Naive thymus-derived CD8-positive, alpha-beta T cell (primary cell): ENCODE measurements at regions not wholly inside any gene's neighbourhood (a gene's known extent, or its start where the extent isn't known, plus 50 kb on each side); places are given as distances from the start of the nearest gene placed in this dataset. TPM values are rescaled to one million over a fixed set of nuclear protein-coding genes. Genes with fewer than 3 reads are reported as not detected.

Source experiments
- ATAC-seq, 2 donors: fragments of 150-1000 bp; cut with Tn5 transposase in 1 of 2; sonication (Bioruptor Pico), chemical (Tn5 transposase) in 1 of 2; 1 replicate in 1 of 2; 2 replicates in 1 of 2; pipeline ENCODE4 v1.10.0; 2021; ENCODE audit warnings: mild to moderate bottlenecking in 2 of 2, moderate library complexity in 2 of 2
- POLR2A ChIA-PET: fragments of 350-600 bp; sonication (Branson Sonifier 250); formaldehyde crosslinking; loops from one replicate; lab custom pipeline; 2021; ENCODE audit warnings: antibody characterized with exemption; lab: Charles Lee
- DNase-seq, 10 donors: peaks; one replicate each; pipeline versions ENCODE4 v3.0.0 to v3.0.0-alpha.2; 2020 to 2022
- H3K27ac Mint-ChIP-seq, 10 donors: one replicate each; pipeline ENCODE4 v1.8.0; 2020 to 2022; ENCODE audit warnings: mild to moderate bottlenecking in 10 of 10, mixed read lengths in 10 of 10, moderate library complexity in 4 of 10, inconsistent platforms in 1 of 10
- H3K27me3 Mint-ChIP-seq, 5 donors: one replicate each; pipeline ENCODE4 v1.8.0; 2021 to 2022; ENCODE audit warnings: mixed read lengths in 5 of 5
- H3K36me3 Mint-ChIP-seq, 3 donors: one replicate each; pipeline ENCODE4 v1.8.0; 2020 to 2022; ENCODE audit warnings: mixed read lengths in 3 of 3, mild to moderate bottlenecking in 2 of 3, inconsistent platforms in 1 of 3
- H3K4me1 Mint-ChIP-seq, 4 donors: one replicate each; pipeline ENCODE4 v1.8.0; 2021 to 2022; ENCODE audit warnings: mixed read lengths in 4 of 4
- H3K4me3 Mint-ChIP-seq, 10 donors: one replicate each; pipeline ENCODE4 v1.8.0; 2020 to 2022; ENCODE audit warnings: mild to moderate bottlenecking in 10 of 10, mixed read lengths in 10 of 10, moderate library complexity in 6 of 10, inconsistent platforms in 1 of 10
- H3K9me3 Mint-ChIP-seq, 9 donors: one replicate each; pipeline ENCODE4 v1.8.0; 2020 to 2022; ENCODE audit warnings: mixed read lengths in 9 of 9, mild to moderate bottlenecking in 3 of 9, inconsistent platforms in 1 of 9, moderate library complexity in 1 of 9
- microRNA-seq: library from miRNA; unstranded; fragments of <30 nt; microRNA quantifications from one replicate; pipeline ENCODE4 v1.2.0, GENCODE V29; 2022; ENCODE audit warnings: borderline microRNAs expressed

DNA sequence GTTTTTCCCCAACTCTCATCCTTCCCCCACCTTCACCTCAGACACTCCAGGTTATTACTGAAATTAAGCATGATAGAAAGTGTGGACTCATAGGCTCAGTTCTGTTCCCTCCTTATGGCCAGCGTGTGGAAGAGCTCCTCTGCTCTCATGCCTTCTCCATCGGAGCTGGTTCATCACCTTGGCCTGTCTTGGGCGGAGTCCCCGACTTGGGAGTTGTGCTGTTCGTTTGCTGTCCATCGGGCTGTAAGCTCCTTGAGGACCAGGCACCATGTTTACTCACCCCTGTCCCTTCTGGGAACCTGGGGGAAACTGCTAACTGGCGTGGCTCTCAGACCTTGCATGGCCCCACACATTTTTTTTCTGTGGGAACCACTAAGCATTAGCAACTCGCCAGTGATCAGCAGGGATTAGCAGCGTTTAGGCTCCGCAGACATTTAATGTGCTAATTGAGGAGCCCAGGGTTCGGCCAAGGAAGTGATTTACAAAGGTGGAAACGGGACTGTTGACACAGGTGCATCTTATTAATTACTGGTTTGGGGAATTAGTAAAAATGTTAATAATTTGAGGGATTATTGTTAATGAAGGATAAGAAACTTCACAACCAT is 123.8 kb downstream of the TM9SF2 start:
- DNase-seq: no peak
- ATAC-seq: no peak

DNA sequence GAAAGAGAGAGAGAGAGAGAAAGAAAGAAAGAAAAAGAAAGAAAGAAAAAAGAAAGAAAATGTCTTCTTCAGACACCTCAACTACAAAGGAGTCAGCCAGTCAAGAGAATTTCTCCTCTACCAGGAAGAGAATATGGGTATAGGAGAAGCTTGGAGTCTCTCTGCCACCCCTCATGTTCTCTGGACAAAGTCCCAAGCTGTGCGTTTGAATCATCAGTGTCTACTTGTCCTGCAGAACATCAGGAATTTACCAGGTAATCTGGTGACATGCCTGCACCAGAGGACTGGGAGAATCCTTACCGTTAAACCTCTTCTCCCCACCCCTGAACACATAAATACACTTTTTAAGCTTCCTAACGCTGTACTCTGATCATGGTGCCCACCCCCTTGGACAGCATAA is 119.5 kb downstream of the TM9SF2 start:
- Mint-ChIP-seq H3K4me3 (no peak overlapping the region), H3K4me1 (peaks cover 14 to 53% (median 22%) of the 10 kb centered on the region in 4 donors), H3K27me3 (no peaks in the 10 kb centered on the region), H3K27ac (peak overlapping the region in 2 of 10 donors; percentile 46 to 60), H3K9me3 (no peaks in the 10 kb centered on the region), H3K36me3 (peaks cover 6 to 11% (median 7%) of the 10 kb centered on the region in 3 donors)
- POLR2A ChIA-PET: no interaction called here
- ATAC-seq (no peak), DNase-seq (no peak)

More for the DNA sequence above, 123.8 kb downstream of the TM9SF2 start:
- H3K4me1 Mint-ChIP-seq: peaks cover 21 to 60% (median 28%) of the 10 kb centered on the region in 4 donors
- H3K36me3 Mint-ChIP-seq: peaks cover 6 to 14% (median 9%) of the 10 kb centered on the region in 3 donors
- H3K4me3 Mint-ChIP-seq: no peak overlapping the region
- H3K27ac Mint-ChIP-seq: no peak overlapping the region
- H3K27me3 Mint-ChIP-seq: no peaks in the 10 kb centered on the region
- POLR2A ChIA-PET: interaction anchor here (0.9 kb wide), 1 partner anchor 82 kb away, joined by 3 read pairs; no protein-coding TSS in a partner anchor
- H3K9me3 Mint-ChIP-seq: no peaks in the 10 kb centered on the region

DNA sequence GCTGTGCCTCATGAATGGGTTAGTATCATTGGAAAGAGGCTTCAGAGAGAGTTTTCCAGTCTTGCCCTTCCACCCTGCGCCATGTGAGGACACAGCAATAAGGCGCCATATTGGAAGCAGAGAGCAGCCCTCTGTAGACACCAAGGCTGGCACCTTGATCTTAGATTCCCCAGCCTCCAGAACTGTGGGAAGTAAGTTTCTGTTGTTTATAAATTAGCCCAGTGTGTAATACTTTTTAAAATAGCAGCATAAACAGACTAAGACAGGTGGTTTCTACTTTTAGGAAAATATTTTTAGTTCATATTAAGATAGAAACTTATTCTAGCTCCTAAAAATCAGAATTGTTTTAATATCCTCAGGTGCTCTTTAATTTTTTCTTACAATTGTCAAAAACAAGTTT is 117.9 kb downstream of the TM9SF2 start:
- peak overlapping the region in 1 of 10 donors; percentile 24 for H3K27ac Mint-ChIP-seq
- H3K4me1 Mint-ChIP-seq: peaks cover 16 to 48% (median 23%) of the 10 kb centered on the region in 4 donors
- peaks cover 4 to 6% (median 6%) of the 10 kb centered on the region in 3 donors for H3K36me3 Mint-ChIP-seq
- H3K9me3 Mint-ChIP-seq: no peaks in the 10 kb centered on the region
- no peak for ATAC-seq
- no peak for DNase-seq
- no peak overlapping the region for H3K4me3 Mint-ChIP-seq
- POLR2A ChIA-PET: no interaction called here
- H3K27me3 Mint-ChIP-seq: no peaks in the 10 kb centered on the region

DNA sequence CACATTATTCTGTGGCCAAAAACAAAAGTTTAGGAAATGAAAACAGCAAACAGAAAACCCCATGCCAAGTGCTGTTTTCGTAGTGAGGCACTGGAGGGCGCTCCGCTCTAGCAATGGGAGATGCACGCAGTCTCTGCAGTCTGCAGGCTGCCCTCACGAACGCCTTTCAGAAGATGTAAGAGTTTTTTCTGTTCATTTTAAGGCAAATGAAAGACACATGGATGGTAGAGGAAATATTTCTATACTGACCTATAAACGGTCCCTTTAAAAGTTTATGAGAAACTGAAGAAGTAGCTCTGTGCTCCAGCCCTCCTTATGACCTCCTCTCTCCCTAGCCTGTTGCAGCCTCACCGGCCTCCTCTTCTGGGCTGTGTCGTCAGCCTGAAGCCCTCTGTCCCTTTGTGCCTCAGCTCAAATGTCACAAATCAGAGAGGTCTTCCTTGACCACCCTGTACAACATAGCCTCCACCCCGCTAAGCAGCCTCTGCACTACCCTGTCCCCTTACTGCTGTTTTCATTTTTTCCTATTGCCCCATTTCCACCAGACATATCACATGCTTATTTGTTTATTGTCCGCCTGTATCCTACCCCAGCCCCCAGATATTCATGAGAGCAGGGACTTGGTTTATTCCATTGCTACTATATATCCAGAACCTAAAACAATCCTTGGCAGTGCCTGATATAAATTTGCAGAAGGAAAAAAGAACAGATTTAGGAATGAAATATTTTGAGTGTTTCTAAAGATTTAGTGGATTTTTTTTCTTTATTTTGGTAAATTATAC is 116.4 kb downstream of the TM9SF2 start:
- DNase-seq: peak in 1 of 10 donors; percentile 15
- Mint-ChIP-seq H3K4me1 (peaks cover 25 to 58% (median 32%) of the 10 kb centered on the region in 4 donors), H3K9me3 (no peaks in the 10 kb centered on the region), H3K4me3 (no peak overlapping the region), H3K27ac (peak overlapping the region in 4 of 10 donors; percentile 4 to 55 (median 36)), H3K27me3 (no peaks in the 10 kb centered on the region), H3K36me3 (peaks cover 4 to 6% (median 4%) of the 10 kb centered on the region in 3 donors)
- ATAC-seq: peak in 1 of 2 donors; percentile 43
- POLR2A ChIA-PET: no interaction called here

DNA sequence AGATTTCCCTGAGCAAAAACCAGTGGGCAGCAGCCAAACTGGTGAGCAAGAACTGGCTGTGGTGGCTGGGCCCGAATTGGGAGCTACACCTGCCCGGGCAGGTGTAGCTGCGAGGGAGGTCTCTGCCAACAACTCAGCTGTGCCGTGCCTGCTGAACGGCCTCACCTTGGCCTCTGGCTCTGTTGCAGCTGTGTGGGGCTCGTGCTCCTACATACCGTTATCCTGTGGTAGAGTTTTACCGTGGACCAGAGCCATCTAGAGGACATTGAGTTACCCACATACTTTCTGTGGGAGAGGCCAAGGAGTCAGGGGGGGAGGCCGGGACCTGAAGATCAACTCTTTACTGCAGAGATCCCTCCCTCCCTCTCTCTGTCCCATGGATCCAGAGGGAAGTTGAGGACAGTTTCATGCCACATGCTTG is 113.2 kb downstream of the TM9SF2 start:
- POLR2A ChIA-PET: interaction anchor here (0.6 to 0.8 kb wide), 2 partner anchors 10 to 438 kb away, joined by 3 to 7 read pairs; no protein-coding TSS in a partner anchor
- no peak overlapping the region for H3K4me3 Mint-ChIP-seq
- H3K4me1 Mint-ChIP-seq: peaks cover 21 to 61% (median 45%) of the 10 kb centered on the region in 4 donors
- H3K27me3 Mint-ChIP-seq: no peaks in the 10 kb centered on the region
- no peaks in the 10 kb centered on the region for H3K36me3 Mint-ChIP-seq
- H3K9me3 Mint-ChIP-seq: no peaks in the 10 kb centered on the region
- peak overlapping the region in 2 of 10 donors; percentile 51 to 84 for H3K27ac Mint-ChIP-seq
- DNase-seq (peak in 3 of 10 donors; percentile 11 to 68 (median 18)), ATAC-seq (peak; percentile 83 to 92)

Small RNA genes in the stretch of these regions (microRNA-seq; reads per million reads assigned to microRNA genes)
- not detected for gene MIR4306
